Mesenchymal stem cell (in vitro differentiated cells and primary cell): ENCODE measurements at regions not wholly inside any gene's neighbourhood (a gene's known extent, or its start where the extent isn't known, plus 50 kb on each side); places are given as distances from the start of the nearest gene placed in this dataset.

Source experiments
- DNase-seq: peaks from one replicate; pipeline ENCODE4 v3.0.0-alpha.2; 2013
- H2AFZ ChIP-seq: one replicate; pipeline ENCODE4 v1.6.1; 2013; ENCODE audit warnings: low read depth, mild to moderate bottlenecking, control low read depth, inconsistent platforms, low read length, moderate library complexity
- H2AK5ac ChIP-seq: 2 replicates; pipeline ENCODE4 v1.6.1; 2013; ENCODE audit warnings: low read length, moderate library complexity, mild to moderate bottlenecking, inconsistent platforms; ENCODE audit not compliant: severe bottlenecking
- H2BK120ac ChIP-seq: one replicate; pipeline ENCODE4 v1.6.1; 2013; ENCODE audit warnings: low read depth, mild to moderate bottlenecking, inconsistent platforms, low read length, moderate library complexity
- H2BK12ac ChIP-seq, 2 experiments: one replicate each; pipeline ENCODE4 v1.6.1; 2013; ENCODE audit warnings: inconsistent platforms in 2 of 2, low read length in 2 of 2, mild to moderate bottlenecking in 2 of 2, moderate library complexity in 2 of 2, control low read depth in 1 of 2
- H2BK15ac ChIP-seq: one replicate; pipeline ENCODE4 v1.6.1; 2013; ENCODE audit warnings: mild to moderate bottlenecking, low read depth, inconsistent platforms; ENCODE audit not compliant: poor library complexity, severe bottlenecking
- H2BK5ac ChIP-seq: 2 replicates; pipeline ENCODE4 v1.6.1; 2013; ENCODE audit warnings: low read depth, mild to moderate bottlenecking, low read length, control low read depth, inconsistent platforms; ENCODE audit not compliant: poor library complexity, severe bottlenecking
- H3K14ac ChIP-seq, 2 experiments: one replicate each; pipeline ENCODE4 v1.6.1; 2013; ENCODE audit warnings: inconsistent platforms in 2 of 2, low read length in 2 of 2, control low read depth in 1 of 2, mild to moderate bottlenecking in 1 of 2, moderate library complexity in 1 of 2
- H3K18ac ChIP-seq, 2 experiments: one replicate each; pipeline ENCODE4 v1.6.1; 2013; ENCODE audit warnings: inconsistent platforms in 2 of 2, low read length in 2 of 2, control low read depth in 1 of 2, low read depth in 1 of 2, mild to moderate bottlenecking in 1 of 2
- H3K23ac ChIP-seq, 2 experiments: one replicate each; pipeline ENCODE4 v1.6.1; 2013; ENCODE audit warnings: inconsistent platforms in 2 of 2, low read length in 2 of 2, mild to moderate bottlenecking in 2 of 2, moderate library complexity in 2 of 2, control low read depth in 1 of 2
- H3K27ac ChIP-seq: 2 replicates; pipeline ENCODE4 v1.5.1; 2013; ENCODE audit warnings: mild to moderate bottlenecking, moderate library complexity, low read length, control low read depth, inconsistent platforms; ENCODE audit not compliant: poor library complexity, severe bottlenecking
- H3K27me3 ChIP-seq, 2 experiments: 2 replicates each; pipeline versions ENCODE4 v1.6.1 to v1.7.0; 2013; ENCODE audit warnings: low read length in 2 of 2, mild to moderate bottlenecking in 2 of 2, moderate library complexity in 2 of 2, control low read depth in 1 of 2, inconsistent platforms in 1 of 2; ENCODE audit not compliant: control insufficient read depth in 1 of 2, insufficient read depth in 1 of 2
- H3K36me3 ChIP-seq, 2 experiments: 2 replicates each; pipeline versions ENCODE4 v1.6.1 to v1.7.0; 2013; ENCODE audit warnings: low read length in 2 of 2, control low read depth in 1 of 2, inconsistent platforms in 1 of 2, low read depth in 1 of 2, mild to moderate bottlenecking in 1 of 2; ENCODE audit not compliant: insufficient read depth in 2 of 2, control insufficient read depth in 1 of 2
- H3K4ac ChIP-seq, 2 experiments: one replicate each; pipeline ENCODE4 v1.6.1; 2013; ENCODE audit warnings: inconsistent platforms in 2 of 2, low read length in 2 of 2, mild to moderate bottlenecking in 2 of 2, moderate library complexity in 2 of 2, control low read depth in 1 of 2, low read depth in 1 of 2
- H3K4me1 ChIP-seq: 2 replicates; pipeline ENCODE4 v1.6.1; 2013; ENCODE audit warnings: low read depth, low read length, control low read depth; ENCODE audit not compliant: control insufficient read depth, insufficient read depth
- H3K4me2 ChIP-seq: 2 replicates; pipeline ENCODE4 v1.6.1; 2013; ENCODE audit warnings: low read length, mild to moderate bottlenecking, inconsistent platforms; ENCODE audit not compliant: poor library complexity, severe bottlenecking
- H3K4me3 ChIP-seq, 2 experiments: 2 replicates each; pipeline versions ENCODE4 v1.5.1 to v1.7.0; 2013; ENCODE audit warnings: low read length in 2 of 2, mild to moderate bottlenecking in 2 of 2, control low read depth in 1 of 2, low read depth in 1 of 2; ENCODE audit not compliant: insufficient read depth in 1 of 2
- H3K79me1 ChIP-seq: replicated peaks from 2 replicates; pipeline ENCODE4 v1.6.1; 2013; ENCODE audit warnings: mild to moderate bottlenecking, control low read depth, low read length, inconsistent platforms; ENCODE audit not compliant: poor library complexity, severe bottlenecking
- H3K9ac ChIP-seq: 2 replicates; pipeline ENCODE4 v1.7.0; 2013; ENCODE audit warnings: mild to moderate bottlenecking, low read length, moderate library complexity
- H3K9me3 ChIP-seq: 2 replicates; pipeline ENCODE4 v1.7.0; 2013; ENCODE audit warnings: mild to moderate bottlenecking, low read length; ENCODE audit not compliant: control insufficient read depth
- H4K8ac ChIP-seq: one replicate; pipeline ENCODE4 v1.6.1; 2013; ENCODE audit warnings: inconsistent platforms, mild to moderate bottlenecking, low read length, moderate library complexity
- H4K91ac ChIP-seq: one replicate; pipeline ENCODE4 v1.6.1; 2013; ENCODE audit warnings: mild to moderate bottlenecking, low read length, inconsistent platforms
- WGBS: methylation state at CpG from one replicate; pipeline ENCODE4 v1.1.7; 2013; ENCODE audit warnings: mixed read lengths; 5-methylcytosine and 5-hydroxymethylcytosine counted together

DNA sequence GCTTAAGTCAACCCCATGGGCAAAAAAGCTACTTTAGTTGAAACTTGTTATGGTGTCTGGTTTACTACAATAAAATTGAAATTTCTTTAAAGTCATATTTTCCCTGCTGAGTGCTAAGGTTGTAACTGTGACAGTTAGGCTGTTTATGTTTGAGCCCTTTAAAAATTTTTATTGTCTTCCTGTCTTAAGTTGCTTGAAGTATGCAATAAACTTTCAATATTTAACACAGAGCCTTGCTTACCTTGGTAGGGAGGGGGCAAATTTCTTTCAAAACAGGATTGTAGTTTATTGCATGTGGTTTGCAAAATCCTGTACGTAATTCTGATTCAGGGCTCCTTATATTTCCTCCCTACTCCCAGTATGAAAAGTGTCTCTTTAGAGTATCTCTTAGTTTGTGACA is 465.5 kb upstream of the ACTBL2 start:
- H3K4me2 ChIP-seq: no peak overlapping the region
- no peak overlapping the region for H3K27ac ChIP-seq
- no peak overlapping the region for H3K4ac ChIP-seq
- no peak overlapping the region for H2BK5ac ChIP-seq
- DNase-seq: no peak
- H2AK5ac ChIP-seq: no peak overlapping the region
- no peak overlapping the region for H3K18ac ChIP-seq
- H2BK12ac ChIP-seq: no peak overlapping the region
- no peaks in the 10 kb centered on the region for H3K27me3 ChIP-seq
- no peak overlapping the region for H2BK15ac ChIP-seq
- H3K36me3 ChIP-seq: no peaks in the 10 kb centered on the region
- H3K4me1 ChIP-seq: no peaks in the 10 kb centered on the region
- H2BK120ac ChIP-seq: no peak overlapping the region
- H2AFZ ChIP-seq: no peak overlapping the region
- H3K23ac ChIP-seq: no peak overlapping the region
- no peak overlapping the region for H3K9ac ChIP-seq
- H4K8ac ChIP-seq: no peak overlapping the region
- no peak overlapping the region for H3K14ac ChIP-seq
- no CpG with 5 or more reads among the region's 1 CpG for WGBS
- no peaks in the 10 kb centered on the region for H3K9me3 ChIP-seq
- H4K91ac ChIP-seq: no peak overlapping the region
- H3K4me3 ChIP-seq: no peak overlapping the region
- no peaks in the 10 kb centered on the region for H3K79me1 ChIP-seq

DNA sequence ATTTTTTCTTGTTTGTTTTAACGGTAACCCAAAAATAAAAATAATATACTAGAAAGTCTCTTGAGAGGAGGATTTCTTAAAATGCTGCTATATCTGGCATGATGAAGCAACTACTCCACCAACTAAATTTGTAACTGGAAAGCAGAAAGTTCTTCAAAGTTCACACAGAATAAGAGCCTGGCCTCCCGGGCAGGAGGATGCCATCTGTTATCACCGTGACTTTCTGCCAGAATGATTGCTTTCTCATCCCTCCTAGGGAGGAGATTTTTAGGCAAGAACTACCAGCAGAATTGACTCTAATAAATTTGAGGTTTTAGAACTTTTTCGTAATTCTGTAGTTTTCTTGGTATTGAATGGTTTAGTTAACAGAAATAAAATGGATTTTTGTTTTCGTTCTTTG is 464.6 kb upstream of the ACTBL2 start:
- Histone ChIP-seq H2BK15ac (no peak overlapping the region), H2BK12ac (no peak overlapping the region), H2AK5ac (no peak overlapping the region), H3K4me1 (no peaks in the 10 kb centered on the region), H3K18ac (no peak overlapping the region), H3K36me3 (no peaks in the 10 kb centered on the region), H3K4me3 (no peak overlapping the region), H3K27me3 (no peaks in the 10 kb centered on the region), H3K4ac (no peak overlapping the region), H2AFZ (no peak overlapping the region), H2BK5ac (no peak overlapping the region), H3K4me2 (no peak overlapping the region), H3K23ac (no peak overlapping the region), H4K91ac (no peak overlapping the region), H3K9ac (no peak overlapping the region), H3K27ac (no peak overlapping the region), H3K9me3 (no peaks in the 10 kb centered on the region), H4K8ac (no peak overlapping the region), H3K14ac (no peak overlapping the region), H2BK120ac (no peak overlapping the region), H3K79me1 (no peaks in the 10 kb centered on the region)
- no peak for DNase-seq
- WGBS: 72% methylated on average over 3 of the region's 5 CpGs

DNA sequence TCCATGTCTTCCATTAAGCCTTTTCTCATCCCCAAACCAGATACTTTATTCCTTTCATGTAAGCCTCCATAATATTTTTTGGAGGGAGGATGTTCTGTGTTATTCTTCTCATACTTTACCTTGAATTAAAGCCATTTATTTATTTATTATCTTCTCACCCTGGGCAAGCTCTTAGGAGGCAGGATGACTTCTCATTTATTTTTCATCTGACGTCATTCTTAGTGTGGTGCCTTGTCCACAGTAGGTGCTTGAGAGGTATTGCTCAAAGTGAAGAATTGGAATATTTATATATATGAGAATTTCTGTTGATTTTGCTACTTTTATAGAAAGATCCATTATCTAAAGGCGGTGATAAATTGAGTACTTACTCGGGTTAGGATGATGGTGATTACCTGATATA is 458.3 kb upstream of the ACTBL2 start:
- no peak overlapping the region for H3K4ac ChIP-seq
- H3K36me3 ChIP-seq: no peaks in the 10 kb centered on the region
- no peaks in the 10 kb centered on the region for H3K4me1 ChIP-seq
- WGBS: 92% methylated on average over 3 of the region's 3 CpGs
- no peak overlapping the region for H3K14ac ChIP-seq
- no peak overlapping the region for H3K18ac ChIP-seq
- H2BK15ac ChIP-seq: no peak overlapping the region
- no peak for DNase-seq
- H2AFZ ChIP-seq: no peak overlapping the region
- H2BK5ac ChIP-seq: no peak overlapping the region
- no peak overlapping the region for H2BK12ac ChIP-seq
- no peak overlapping the region for H3K9ac ChIP-seq
- no peak overlapping the region for H3K4me3 ChIP-seq
- H2AK5ac ChIP-seq: no peak overlapping the region
- H4K8ac ChIP-seq: no peak overlapping the region
- H3K27ac ChIP-seq: no peak overlapping the region
- no peaks in the 10 kb centered on the region for H3K27me3 ChIP-seq
- H4K91ac ChIP-seq: no peak overlapping the region
- H2BK120ac ChIP-seq: no peak overlapping the region
- H3K4me2 ChIP-seq: no peak overlapping the region
- H3K9me3 ChIP-seq: no peaks in the 10 kb centered on the region
- no peaks in the 10 kb centered on the region for H3K79me1 ChIP-seq
- H3K23ac ChIP-seq: no peak overlapping the region

DNA sequence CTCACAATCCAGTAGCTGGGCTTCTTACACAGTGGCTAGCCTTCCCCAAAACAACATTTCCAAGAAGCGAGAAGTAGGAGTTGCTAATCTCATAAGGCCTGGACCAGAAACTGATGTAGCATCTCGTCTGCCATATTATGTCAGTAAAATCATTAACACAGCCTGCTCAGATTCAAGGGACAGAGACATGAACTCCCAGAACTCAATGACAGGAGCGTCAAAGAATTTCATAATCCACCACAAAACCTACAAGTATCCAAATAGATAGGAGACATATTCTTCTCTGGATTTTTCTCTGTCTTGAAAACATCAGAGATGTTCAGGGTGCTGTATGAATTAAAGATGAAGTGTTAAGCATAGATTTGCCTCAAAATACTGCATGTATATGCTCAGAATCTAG is 457.6 kb upstream of the ACTBL2 start:
- no peak overlapping the region for H3K4me2 ChIP-seq
- DNase-seq: no peak
- no peaks in the 10 kb centered on the region for H3K4me1 ChIP-seq
- no peaks in the 10 kb centered on the region for H3K9me3 ChIP-seq
- H2BK120ac ChIP-seq: no peak overlapping the region
- H3K4me3 ChIP-seq: no peak overlapping the region
- no peak overlapping the region for H2BK12ac ChIP-seq
- H4K91ac ChIP-seq: no peak overlapping the region
- no peak overlapping the region for H2AFZ ChIP-seq
- 96% methylated on average over 2 of the region's 3 CpGs for WGBS
- no peak overlapping the region for H3K9ac ChIP-seq
- H3K4ac ChIP-seq: no peak overlapping the region
- no peak overlapping the region for H3K23ac ChIP-seq
- H2BK15ac ChIP-seq: no peak overlapping the region
- H2BK5ac ChIP-seq: no peak overlapping the region
- H2AK5ac ChIP-seq: no peak overlapping the region
- H3K36me3 ChIP-seq: no peaks in the 10 kb centered on the region
- no peaks in the 10 kb centered on the region for H3K27me3 ChIP-seq
- H4K8ac ChIP-seq: no peak overlapping the region
- no peak overlapping the region for H3K18ac ChIP-seq
- no peak overlapping the region for H3K14ac ChIP-seq
- H3K27ac ChIP-seq: no peak overlapping the region
- H3K79me1 ChIP-seq: no peaks in the 10 kb centered on the region
